PC-9 (cell line): ENCODE measurements at regions not wholly inside any gene's neighbourhood (a gene's known extent, or its start where the extent isn't known, plus 50 kb on each side); places are given as distances from the start of the nearest gene placed in this dataset.

Experiments
- BruUV-seq: library from RNA; stranded (reverse); fragments of 400-500 nt; replicated peaks from 2 replicates; lab custom pipeline; 2021; lab: Mats Ljungman, UMichigan
- CTCF ChIA-PET: fragments of 300-600 bp; sonication (Branson Sonifier 250); formaldehyde crosslinking; loops from one replicate; lab custom pipeline; 2022; ENCODE audit warnings: antibody characterized with exemption; lab: Charles Lee
- POLR2A ChIA-PET: fragments of 300-600 bp; sonication (Branson Sonifier 250); formaldehyde crosslinking; loops from one replicate; lab custom pipeline; 2022; ENCODE audit warnings: antibody characterized with exemption; ENCODE audit not compliant: unreplicated experiment; lab: Charles Lee
- DNase-seq, 2 experiments: peaks; one replicate each; pipeline versions ENCODE4 v3.0.0 to v3.0.0-alpha.2; 2015 to 2022; ENCODE audit warnings: mixed read lengths in 1 of 2
- H2AFZ ChIP-seq: fragments of 200-600 bp; sonication (generic); 2 replicates; pipeline ENCODE4 v1.8.1; 2017; ENCODE audit warnings: antibody characterized with exemption
- H3F3A ChIP-seq: fragments of 200-600 bp; sonication (generic); 2 replicates; pipeline ENCODE4 v1.8.1; 2017; ENCODE audit warnings: antibody characterized with exemption, mild to moderate bottlenecking, low read depth; ENCODE audit not compliant: insufficient read depth
- H3K27ac ChIP-seq: fragments of 200-600 bp; sonication (generic); 2 replicates; pipeline ENCODE4 v1.6.1; 2016; ENCODE audit warnings: mixed run types
- H3K27me3 ChIP-seq: fragments of 200-600 bp; sonication (generic); 2 replicates; pipeline ENCODE4 v1.6.1; 2016; ENCODE audit warnings: low read depth, mixed run types; ENCODE audit not compliant: insufficient read depth
- H3K36me3 ChIP-seq: fragments of 200-600 bp; sonication (generic); 2 replicates; pipeline ENCODE4 v1.6.1; 2016; ENCODE audit warnings: low read depth, mixed run types
- H3K4me1 ChIP-seq: fragments of 200-600 bp; sonication (generic); replicated peaks from 2 replicates; pipeline ENCODE4 v1.6.1; 2016; ENCODE audit warnings: mixed run types; ENCODE audit not compliant: insufficient read depth
- H3K4me2 ChIP-seq: fragments of 200-600 bp; sonication (generic); 2 replicates; pipeline ENCODE4 v1.6.1; 2017; ENCODE audit warnings: mixed run types
- H3K4me3 ChIP-seq: fragments of 200-600 bp; sonication (generic); 2 replicates; pipeline ENCODE4 v1.6.1; 2016; ENCODE audit warnings: mixed run types
- H3K79me2 ChIP-seq: fragments of 200-600 bp; sonication (generic); 2 replicates; pipeline ENCODE4 v1.6.1; 2017; ENCODE audit warnings: low read depth, mixed run types
- H3K9me2 ChIP-seq: fragments of 200-600 bp; sonication (generic); 2 replicates; pipeline ENCODE4 v1.8.1; 2017; ENCODE audit warnings: mild to moderate bottlenecking; ENCODE audit not compliant: insufficient read depth
- H3K9me3 ChIP-seq: fragments of 200-600 bp; sonication (generic); 2 replicates; pipeline ENCODE4 v1.8.1; 2016; ENCODE audit warnings: low read depth; ENCODE audit not compliant: insufficient read depth
- H4K20me1 ChIP-seq: fragments of 200-600 bp; sonication (generic); 2 replicates; pipeline ENCODE4 v1.8.1; 2017; ENCODE audit not compliant: insufficient read depth
- EZH2 ChIP-seq: fragments of 200-600 bp; sonication (generic); IDR thresholded peaks from 2 replicates; pipeline ENCODE4 v1.8.0; 2017; ENCODE audit warnings: antibody characterized with exemption, low read depth
- intact Hi-C: fragments of 100-400 bp; cut with micrococcal nuclease; formaldehyde crosslinking; loops from one replicate; pipeline ENCODE4 v1.10.0; 2022; ENCODE audit not compliant: unreplicated experiment
- TF ChIP-seq, protein P1 (sequence below): fragments of 200-600 bp; sonication (generic); conservative IDR thresholded peaks from 2 replicates; pipeline ENCODE4 v1.6.1; 2017; ENCODE audit warnings: mixed run types, antibody characterized with exemption, mild to moderate bottlenecking, moderate library complexity

DNA sequence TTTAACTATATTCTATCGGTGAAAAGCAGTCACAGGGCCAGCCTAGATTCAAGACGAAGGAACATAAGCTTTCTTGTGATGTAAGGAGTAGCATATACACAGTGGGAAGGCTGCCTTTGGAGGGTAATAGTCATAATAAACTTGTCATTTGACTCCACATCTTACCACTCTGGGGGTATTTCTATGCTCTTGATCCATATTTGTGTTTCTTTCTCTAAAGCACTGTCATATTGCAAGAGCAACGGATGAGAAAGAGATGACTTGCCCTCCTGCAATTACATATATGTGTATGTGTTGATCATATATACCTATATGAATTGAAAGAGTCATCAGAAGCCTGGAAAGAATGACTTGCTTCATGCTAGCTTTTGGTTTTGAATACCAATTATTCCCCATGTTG, 225.4 kb upstream of the HS3ST3A1 start:
- H3K9me2 ChIP-seq, result no peaks in the 10 kb centered on the region
- H3K9me3 ChIP-seq, result no peaks in the 10 kb centered on the region
- no peak overlapping the region for H3K4me3 ChIP-seq
- ChIA-PET CTCF (no interaction called here), POLR2A (no interaction called here)
- intact Hi-C loops, result no loop called here
- H3K4me1 ChIP-seq, result no peaks in the 10 kb centered on the region
- H3K27me3 ChIP-seq, result no peaks in the 10 kb centered on the region
- no peak overlapping the region for H3K4me2 ChIP-seq
- H3K36me3 ChIP-seq, result no peaks in the 10 kb centered on the region
- no peak overlapping the region for H2AFZ ChIP-seq
- H3K79me2 ChIP-seq, result no peaks in the 10 kb centered on the region
- no peak overlapping the region for H3K27ac ChIP-seq
- no peaks in the 10 kb centered on the region for H3F3A ChIP-seq
- TF ChIP-seq, protein P1, sequence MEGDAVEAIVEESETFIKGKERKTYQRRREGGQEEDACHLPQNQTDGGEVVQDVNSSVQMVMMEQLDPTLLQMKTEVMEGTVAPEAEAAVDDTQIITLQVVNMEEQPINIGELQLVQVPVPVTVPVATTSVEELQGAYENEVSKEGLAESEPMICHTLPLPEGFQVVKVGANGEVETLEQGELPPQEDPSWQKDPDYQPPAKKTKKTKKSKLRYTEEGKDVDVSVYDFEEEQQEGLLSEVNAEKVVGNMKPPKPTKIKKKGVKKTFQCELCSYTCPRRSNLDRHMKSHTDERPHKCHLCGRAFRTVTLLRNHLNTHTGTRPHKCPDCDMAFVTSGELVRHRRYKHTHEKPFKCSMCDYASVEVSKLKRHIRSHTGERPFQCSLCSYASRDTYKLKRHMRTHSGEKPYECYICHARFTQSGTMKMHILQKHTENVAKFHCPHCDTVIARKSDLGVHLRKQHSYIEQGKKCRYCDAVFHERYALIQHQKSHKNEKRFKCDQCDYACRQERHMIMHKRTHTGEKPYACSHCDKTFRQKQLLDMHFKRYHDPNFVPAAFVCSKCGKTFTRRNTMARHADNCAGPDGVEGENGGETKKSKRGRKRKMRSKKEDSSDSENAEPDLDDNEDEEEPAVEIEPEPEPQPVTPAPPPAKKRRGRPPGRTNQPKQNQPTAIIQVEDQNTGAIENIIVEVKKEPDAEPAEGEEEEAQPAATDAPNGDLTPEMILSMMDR, result no peak
- TF ChIP-seq EZH2, result no peak
- DNase-seq, result no peak
- no TSS peak for BruUV-seq
- H4K20me1 ChIP-seq, result no peaks in the 10 kb centered on the region

DNA sequence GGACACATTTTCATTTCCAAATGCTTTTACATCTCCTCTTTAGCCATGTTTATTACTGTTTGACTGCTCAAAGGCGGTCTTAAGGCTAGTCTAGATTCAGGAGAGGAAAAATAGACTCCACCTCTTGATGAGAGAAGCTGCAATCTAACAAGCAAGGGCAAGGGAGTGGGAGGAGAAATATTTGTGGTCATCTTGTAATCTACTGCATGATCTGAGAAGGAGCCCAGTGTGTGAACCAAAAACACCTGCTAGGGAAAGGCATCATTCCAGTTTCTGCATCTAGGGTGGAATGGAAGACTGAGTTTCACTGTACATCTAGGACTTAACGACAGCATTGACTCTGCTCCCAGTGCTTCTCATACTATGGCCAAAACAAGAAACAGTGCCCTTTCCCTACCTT, 232.2 kb upstream of the HS3ST3A1 start:
- H3F3A ChIP-seq, result no peaks in the 10 kb centered on the region
- H3K27me3 ChIP-seq, result peaks cover 6% of the 10 kb centered on the region
- POLR2A ChIA-PET, result no interaction called here
- no peak overlapping the region for H3K4me2 ChIP-seq
- intact Hi-C loops, result no loop called here
- TF ChIP-seq EZH2, result no peak
- TF ChIP-seq, protein P1, result no peak
- no peak for DNase-seq
- CTCF ChIA-PET, result no interaction called here
- no peak overlapping the region for H2AFZ ChIP-seq
- no peaks in the 10 kb centered on the region for H4K20me1 ChIP-seq
- no peaks in the 10 kb centered on the region for H3K9me2 ChIP-seq
- H3K9me3 ChIP-seq, result no peaks in the 10 kb centered on the region
- H3K36me3 ChIP-seq, result no peaks in the 10 kb centered on the region
- no peaks in the 10 kb centered on the region for H3K4me1 ChIP-seq
- H3K79me2 ChIP-seq, result no peaks in the 10 kb centered on the region
- no peak overlapping the region for H3K27ac ChIP-seq
- no peak overlapping the region for H3K4me3 ChIP-seq
- no TSS peak for BruUV-seq

DNA sequence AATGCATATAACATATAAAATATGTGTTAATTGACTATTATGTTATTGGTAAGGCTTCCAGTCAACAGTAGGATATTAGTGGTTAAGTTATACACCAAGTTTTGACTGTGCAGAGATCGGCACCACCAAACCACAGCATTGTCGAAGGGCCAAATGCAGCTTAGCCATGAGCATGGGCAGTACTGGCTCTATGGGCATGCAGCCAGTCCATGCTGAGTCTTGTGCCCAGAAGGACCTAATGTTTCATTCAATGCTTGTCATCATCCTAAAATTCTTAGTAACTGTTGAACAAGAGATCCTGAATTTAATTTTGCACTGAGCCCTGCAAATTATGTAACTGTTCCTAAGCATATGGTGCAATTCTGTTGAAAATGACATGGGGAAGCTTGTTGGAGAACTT, 233.4 kb upstream of the HS3ST3A1 start:
- CTCF ChIA-PET, result no interaction called here
- no peak overlapping the region for H3K4me2 ChIP-seq
- H3K4me1 ChIP-seq, result no peaks in the 10 kb centered on the region
- BruUV-seq, result no TSS peak
- H3K79me2 ChIP-seq, result no peaks in the 10 kb centered on the region
- H4K20me1 ChIP-seq, result no peaks in the 10 kb centered on the region
- no peak overlapping the region for H3K27ac ChIP-seq
- no peak for DNase-seq
- no peak overlapping the region for H2AFZ ChIP-seq
- H3K36me3 ChIP-seq, result no peaks in the 10 kb centered on the region
- H3K4me3 ChIP-seq, result no peak overlapping the region
- no peak for TF ChIP-seq EZH2
- TF ChIP-seq, protein P1, result no peak
- H3K27me3 ChIP-seq, result peaks cover 6% of the 10 kb centered on the region
- H3K9me3 ChIP-seq, result no peaks in the 10 kb centered on the region
- H3F3A ChIP-seq, result no peaks in the 10 kb centered on the region
- no peaks in the 10 kb centered on the region for H3K9me2 ChIP-seq
- POLR2A ChIA-PET, result no interaction called here
- intact Hi-C loops, result no loop called here
